ENCODE measurements at regions not wholly inside any gene's neighbourhood (a gene's known extent, or its start where the extent isn't known, plus 50 kb on each side); places are given as distances from the start of the nearest gene placed in this dataset.
"Not testable (repeated sequence)": the region's sequence is repeated elsewhere in the genome, so short reads cannot be mapped to it uniquely, and the experiment has no call there.

GRCh38 chr1:104182251-104182650 lies 432.6 kb downstream of the AMY1C start:
- Mint-ChIP-seq H3K9me3 (no peaks in the 10 kb centered on the region), H3K36me3 (no peaks in the 10 kb centered on the region), H3K27ac (no peak overlapping the region), H3K4me1 (no peaks in the 10 kb centered on the region), H3K27me3 (no peaks in the 10 kb centered on the region), H3K4me3 (no peak overlapping the region)
- ATAC-seq = no peak

- Mint-ChIP-seq H3K9me3 (peaks cover 6% of the 10 kb centered on the region), H3K27ac (no peak overlapping the region), H3K4me1 (no peaks in the 10 kb centered on the region), H3K27me3 (no peaks in the 10 kb centered on the region), H3K36me3 (no peaks in the 10 kb centered on the region), H3K4me3 (no peak overlapping the region)
- ATAC-seq = no peak
Observed at GRCh38 chr1:104189207-104189606, 439.5 kb downstream of the AMY1C start.

- Mint-ChIP-seq H3K27ac (no peak overlapping the region), H3K9me3 (peaks cover 6% of the 10 kb centered on the region), H3K4me1 (no peaks in the 10 kb centered on the region), H3K4me3 (no peak overlapping the region), H3K36me3 (no peaks in the 10 kb centered on the region), H3K27me3 (no peaks in the 10 kb centered on the region)
- no peak for ATAC-seq
Observed at GRCh38 chr1:104190821-104191220, 441.1 kb downstream of the AMY1C start.

GRCh38 chr1:104195395-104195794 lies 445.7 kb downstream of the AMY1C start:
- H3K27me3 Mint-ChIP-seq = no peaks in the 10 kb centered on the region
- H3K9me3 Mint-ChIP-seq = peaks cover 6% of the 10 kb centered on the region
- no peaks in the 10 kb centered on the region for H3K36me3 Mint-ChIP-seq
- ATAC-seq = no peak
- H3K4me3 Mint-ChIP-seq = no peak overlapping the region
- H3K4me1 Mint-ChIP-seq = no peaks in the 10 kb centered on the region
- H3K27ac Mint-ChIP-seq = no peak overlapping the region

GRCh38 chr1:104196136-104196535 lies 446.4 kb downstream of the AMY1C start:
- Mint-ChIP-seq H3K27me3 (no peaks in the 10 kb centered on the region), H3K4me1 (no peaks in the 10 kb centered on the region), H3K9me3 (peaks cover 6% of the 10 kb centered on the region), H3K36me3 (no peaks in the 10 kb centered on the region), H3K4me3 (no peak overlapping the region), H3K27ac (no peak overlapping the region)
- ATAC-seq = no peak

- H3K4me3 Mint-ChIP-seq = no peak overlapping the region
- ATAC-seq = no peak
- H3K9me3 Mint-ChIP-seq = peaks cover 3% of the 10 kb centered on the region
- H3K4me1 Mint-ChIP-seq = no peaks in the 10 kb centered on the region
- no peaks in the 10 kb centered on the region for H3K27me3 Mint-ChIP-seq
- H3K36me3 Mint-ChIP-seq = no peaks in the 10 kb centered on the region
- H3K27ac Mint-ChIP-seq = no peak overlapping the region
Observed at GRCh38 chr1:104197516-104197915, 447.8 kb downstream of the AMY1C start.

GRCh38 chr1:104212239-104212638 lies 462.5 kb downstream of the AMY1C start:
- Mint-ChIP-seq H3K27ac (no peak overlapping the region), H3K4me1 (no peaks in the 10 kb centered on the region), H3K4me3 (no peak overlapping the region), H3K9me3 (no peaks in the 10 kb centered on the region), H3K36me3 (no peaks in the 10 kb centered on the region), H3K27me3 (no peaks in the 10 kb centered on the region)
- ATAC-seq = no peak

- H3K27me3 Mint-ChIP-seq, H3K27ac Mint-ChIP-seq, H3K9me3 Mint-ChIP-seq, H3K4me3 Mint-ChIP-seq, H3K36me3 Mint-ChIP-seq, ATAC-seq, H3K4me1 Mint-ChIP-seq: not testable (repeated sequence)
Observed at GRCh38 chr1:104217395-104217986, 467.8 kb downstream of the AMY1C start.

GRCh38 chr1:104229860-104230259 lies 480.2 kb downstream of the AMY1C start:
- no peak overlapping the region for H3K27ac Mint-ChIP-seq
- no peaks in the 10 kb centered on the region for H3K36me3 Mint-ChIP-seq
- no peak overlapping the region for H3K4me3 Mint-ChIP-seq
- H3K4me1 Mint-ChIP-seq = no peaks in the 10 kb centered on the region
- no peaks in the 10 kb centered on the region for H3K9me3 Mint-ChIP-seq
- H3K27me3 Mint-ChIP-seq = no peaks in the 10 kb centered on the region
- ATAC-seq = no peak

- Mint-ChIP-seq H3K36me3 (no peaks in the 10 kb centered on the region), H3K4me1 (no peaks in the 10 kb centered on the region), H3K27ac (no peak overlapping the region), H3K4me3 (no peak overlapping the region), H3K27me3 (no peaks in the 10 kb centered on the region), H3K9me3 (no peaks in the 10 kb centered on the region)
- ATAC-seq = no peak
Observed at GRCh38 chr1:104231676-104232075, 482.0 kb downstream of the AMY1C start.

- Mint-ChIP-seq H3K4me1 (no peaks in the 10 kb centered on the region), H3K9me3 (no peaks in the 10 kb centered on the region), H3K4me3 (no peak overlapping the region)
Observed at GRCh38 chr1:104235141-104235540, 485.4 kb downstream of the AMY1C start.

GRCh38 chr1:104238991-104239390 lies 489.3 kb downstream of the AMY1C start:
- Mint-ChIP-seq H3K4me1 (no peaks in the 10 kb centered on the region), H3K36me3 (no peaks in the 10 kb centered on the region)

More at GRCh38 chr1:104235141-104235540, 485.4 kb downstream of the AMY1C start:
- ATAC-seq = no peak
- Mint-ChIP-seq H3K36me3 (no peaks in the 10 kb centered on the region), H3K27me3 (no peaks in the 10 kb centered on the region), H3K27ac (no peak overlapping the region)

GRCh38 chr1:104248385-104248784 lies 498.7 kb downstream of the AMY1C start:
- no peaks in the 10 kb centered on the region for H3K4me1 Mint-ChIP-seq
- H3K36me3 Mint-ChIP-seq = no peaks in the 10 kb centered on the region
- no peaks in the 10 kb centered on the region for H3K9me3 Mint-ChIP-seq
- H3K27ac Mint-ChIP-seq = no peak overlapping the region
- H3K27me3 Mint-ChIP-seq = no peaks in the 10 kb centered on the region
- no peak overlapping the region for H3K4me3 Mint-ChIP-seq
- ATAC-seq = no peak

More at GRCh38 chr1:104238991-104239390, 489.3 kb downstream of the AMY1C start:
- H3K27ac Mint-ChIP-seq = no peak overlapping the region
- no peaks in the 10 kb centered on the region for H3K9me3 Mint-ChIP-seq
- no peaks in the 10 kb centered on the region for H3K27me3 Mint-ChIP-seq
- no peak for ATAC-seq
- H3K4me3 Mint-ChIP-seq = no peak overlapping the region

- no peaks in the 10 kb centered on the region for H3K9me3 Mint-ChIP-seq
- H3K36me3 Mint-ChIP-seq = no peaks in the 10 kb centered on the region
- no peaks in the 10 kb centered on the region for H3K4me1 Mint-ChIP-seq
- H3K4me3 Mint-ChIP-seq = no peak overlapping the region
- ATAC-seq = no peak
- H3K27me3 Mint-ChIP-seq = no peaks in the 10 kb centered on the region
- no peak overlapping the region for H3K27ac Mint-ChIP-seq
Observed at GRCh38 chr1:104259481-104259880, 509.8 kb downstream of the AMY1C start.

- H3K27ac Mint-ChIP-seq, H3K9me3 Mint-ChIP-seq, H3K4me1 Mint-ChIP-seq, H3K36me3 Mint-ChIP-seq, ATAC-seq, H3K27me3 Mint-ChIP-seq, H3K4me3 Mint-ChIP-seq: not testable (repeated sequence)
Observed at GRCh38 chr1:104263110-104263509, 513.4 kb downstream of the AMY1C start.

GRCh38 chr1:104264521-104264920 lies 514.8 kb downstream of the AMY1C start:
- Mint-ChIP-seq H3K27ac (no peak overlapping the region), H3K4me3 (no peak overlapping the region), H3K36me3 (no peaks in the 10 kb centered on the region), H3K27me3 (no peaks in the 10 kb centered on the region), H3K9me3 (no peaks in the 10 kb centered on the region), H3K4me1 (peaks cover 6% of the 10 kb centered on the region)
- no peak for ATAC-seq

GRCh38 chr1:104265163-104265562 lies 515.5 kb downstream of the AMY1C start:
- Mint-ChIP-seq H3K9me3 (no peaks in the 10 kb centered on the region), H3K36me3 (no peaks in the 10 kb centered on the region), H3K27me3 (no peaks in the 10 kb centered on the region), H3K4me1 (peaks cover 6% of the 10 kb centered on the region), H3K4me3 (no peak overlapping the region), H3K27ac (no peak overlapping the region)
- no peak for ATAC-seq

All from stimulated activated memory B cell treated with anti-CD40 and anti-IgM and Interleukin-4, amounts not matched to agents 10 μg/mL and 1 μg/mL and 100 μg/mL, for 72 hours (primary cell).